Ammon's horn (tissue), 1 donor: ENCODE measurements at regions not wholly inside any gene's neighbourhood (a gene's known extent, or its start where the extent isn't known, plus 50 kb on each side); places are given as distances from the start of the nearest gene placed in this dataset.
"Not testable (repeated sequence)": the region's sequence is repeated elsewhere in the genome, so short reads cannot be mapped to it uniquely, and the experiment has no call there.

ENCODE experiments used
- DNase-seq: peaks from one replicate; pipeline ENCODE4 v3.0.0-alpha.2; 2016; ENCODE audit warnings: low spot score

GRCh38 chrX:23061116-23061515 is 61.4 kb downstream of the DDX53 start:
- DNase-seq = no peak

GRCh38 chrX:23062359-23062758 is 62.6 kb downstream of the DDX53 start:
- DNase-seq = no peak

- no peak for DNase-seq
These were observed 67.0 kb downstream of the DDX53 start for GRCh38 chrX:23066588-23067281.

- DNase-seq = not testable (repeated sequence)
These were observed 75.7 kb downstream of the DDX53 start for GRCh38 chrX:23075461-23075860.

GRCh38 chrX:23079347-23079746 is 79.6 kb downstream of the DDX53 start:
- no peak for DNase-seq

GRCh38 chrX:23100826-23101225 is 101.1 kb downstream of the DDX53 start:
- no peak for DNase-seq

GRCh38 chrX:23103546-23103945 is 103.8 kb downstream of the DDX53 start:
- DNase-seq = no peak

GRCh38 chrX:23114241-23114640 is 114.5 kb downstream of the DDX53 start:
- DNase-seq = no peak

- DNase-seq = no peak
These were observed 115.9 kb downstream of the DDX53 start for GRCh38 chrX:23115651-23116050.

GRCh38 chrX:23118163-23118562 is 118.4 kb downstream of the DDX53 start:
- no peak for DNase-seq

GRCh38 chrX:23118890-23119527 is 119.2 kb downstream of the DDX53 start:
- DNase-seq = no peak

GRCh38 chrX:23127586-23127985 is 127.8 kb downstream of the DDX53 start:
- DNase-seq = no peak

GRCh38 chrX:23133551-23133950 is 133.8 kb downstream of the DDX53 start:
- DNase-seq = no peak

- peak; percentile 2 for DNase-seq
These were observed 134.4 kb downstream of the DDX53 start for GRCh38 chrX:23134136-23134535.

GRCh38 chrX:23136816-23137215 is 137.1 kb downstream of the DDX53 start:
- DNase-seq = no peak

GRCh38 chrX:23168291-23168690 is 166.4 kb upstream of the PTCHD1 start:
- no peak for DNase-seq

- no peak for DNase-seq
These were observed 148.7 kb upstream of the PTCHD1 start for GRCh38 chrX:23185951-23186350.

- no peak for DNase-seq
These were observed 146.8 kb upstream of the PTCHD1 start for GRCh38 chrX:23187819-23188218.

GRCh38 chrX:23194885-23195554 is 139.6 kb upstream of the PTCHD1 start:
- no peak for DNase-seq

- no peak for DNase-seq
These were observed 138.9 kb upstream of the PTCHD1 start for GRCh38 chrX:23195761-23196160.

GRCh38 chrX:23201706-23202105 is 132.9 kb upstream of the PTCHD1 start:
- no peak for DNase-seq

GRCh38 chrX:23202326-23202725 is 132.3 kb upstream of the PTCHD1 start:
- no peak for DNase-seq

- no peak for DNase-seq
These were observed 111.5 kb upstream of the PTCHD1 start for GRCh38 chrX:23223169-23223568.
